Osteoblast (primary cell): ENCODE measurements at regions not wholly inside any gene's neighbourhood (a gene's known extent, or its start where the extent isn't known, plus 50 kb on each side); places are given as distances from the start of the nearest gene placed in this dataset.
"Not testable (repeated sequence)": the region's sequence is repeated elsewhere in the genome, so short reads cannot be mapped to it uniquely, and the experiment has no call there.

ENCODE experiments used
- DNase-seq: peaks from one replicate; pipeline ENCODE4 v3.0.0; 2011; ENCODE audit warnings: low spot score, mixed read lengths; ENCODE audit not compliant: insufficient read length; ENCODE audit errors: missing footprints
- H2AFZ ChIP-seq: 2 replicates; pipeline ENCODE4 v1.6.0; 2011; ENCODE audit warnings: mild to moderate bottlenecking, low read length
- H3K27ac ChIP-seq: 2 replicates; pipeline ENCODE4 v1.5.1; 2011; ENCODE audit warnings: mild to moderate bottlenecking, low read depth, low read length, moderate library complexity
- H3K27me3 ChIP-seq: 2 replicates; pipeline ENCODE4 v1.6.0; 2012; ENCODE audit warnings: mild to moderate bottlenecking, control low read depth, inconsistent platforms, low read length, moderate library complexity; ENCODE audit not compliant: insufficient read depth
- H3K36me3 ChIP-seq: 2 replicates; pipeline ENCODE4 v1.5.1; 2011; ENCODE audit warnings: mild to moderate bottlenecking, low read length, control low read depth, moderate library complexity; ENCODE audit not compliant: insufficient read depth
- H3K4me1 ChIP-seq: 2 replicates; pipeline ENCODE4 v1.5.1; 2011; ENCODE audit warnings: mild to moderate bottlenecking, low read length, control low read depth, moderate library complexity; ENCODE audit not compliant: insufficient read depth
- H3K4me2 ChIP-seq: 2 replicates; pipeline ENCODE4 v1.6.0; 2011; ENCODE audit warnings: mild to moderate bottlenecking, low read length; ENCODE audit not compliant: insufficient read depth
- H3K4me3 ChIP-seq: fragments of 200-600 bp; sonication (generic); 3 replicates; pipeline ENCODE4 v1.5.1; 2012; ENCODE audit warnings: mild to moderate bottlenecking, low read length, inconsistent platforms; ENCODE audit not compliant: insufficient read depth
- H3K79me2 ChIP-seq: 2 replicates; pipeline ENCODE4 v1.6.0; 2012; ENCODE audit warnings: mild to moderate bottlenecking, low read length, control low read depth, inconsistent platforms; ENCODE audit not compliant: insufficient read depth
- H3K9me3 ChIP-seq: 2 replicates; pipeline ENCODE4 v1.5.1; 2011; ENCODE audit warnings: low read depth, low read length, control low read depth
- H4K20me1 ChIP-seq: 2 replicates; pipeline ENCODE4 v1.6.0; 2012; ENCODE audit warnings: mild to moderate bottlenecking, low read length, control low read depth; ENCODE audit not compliant: insufficient read depth
- TF ChIP-seq, protein P1 (sequence below): IDR thresholded peaks from 2 replicates; pipeline ENCODE4 v1.5.1; 2011; ENCODE audit warnings: mild to moderate bottlenecking, low read depth, low read length, moderate library complexity; ENCODE audit errors: extremely low read depth

DNA sequence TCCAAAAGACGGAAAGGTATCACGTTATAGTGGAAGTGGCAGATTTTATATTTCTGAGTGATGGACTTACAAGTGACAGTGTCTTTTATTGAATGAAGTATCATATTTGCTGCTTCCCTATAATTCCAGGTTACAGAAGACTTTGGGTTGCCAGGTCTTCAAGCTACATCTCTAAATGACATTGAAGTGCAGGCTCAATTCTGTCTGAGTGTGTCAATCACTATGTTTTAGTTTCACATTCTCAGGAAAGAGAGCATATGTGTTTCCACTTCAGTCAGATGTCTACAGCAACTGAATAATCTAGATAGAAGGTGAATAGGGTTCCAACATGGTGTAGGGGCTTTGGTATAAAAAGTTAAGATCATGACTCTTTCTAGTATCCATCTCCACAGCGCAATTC is 492.7 kb upstream of the API5 start:
- H3K79me2 ChIP-seq, result no peaks in the 10 kb centered on the region
- H4K20me1 ChIP-seq, result no peaks in the 10 kb centered on the region
- no peak overlapping the region for H2AFZ ChIP-seq
- TF ChIP-seq, protein P1, sequence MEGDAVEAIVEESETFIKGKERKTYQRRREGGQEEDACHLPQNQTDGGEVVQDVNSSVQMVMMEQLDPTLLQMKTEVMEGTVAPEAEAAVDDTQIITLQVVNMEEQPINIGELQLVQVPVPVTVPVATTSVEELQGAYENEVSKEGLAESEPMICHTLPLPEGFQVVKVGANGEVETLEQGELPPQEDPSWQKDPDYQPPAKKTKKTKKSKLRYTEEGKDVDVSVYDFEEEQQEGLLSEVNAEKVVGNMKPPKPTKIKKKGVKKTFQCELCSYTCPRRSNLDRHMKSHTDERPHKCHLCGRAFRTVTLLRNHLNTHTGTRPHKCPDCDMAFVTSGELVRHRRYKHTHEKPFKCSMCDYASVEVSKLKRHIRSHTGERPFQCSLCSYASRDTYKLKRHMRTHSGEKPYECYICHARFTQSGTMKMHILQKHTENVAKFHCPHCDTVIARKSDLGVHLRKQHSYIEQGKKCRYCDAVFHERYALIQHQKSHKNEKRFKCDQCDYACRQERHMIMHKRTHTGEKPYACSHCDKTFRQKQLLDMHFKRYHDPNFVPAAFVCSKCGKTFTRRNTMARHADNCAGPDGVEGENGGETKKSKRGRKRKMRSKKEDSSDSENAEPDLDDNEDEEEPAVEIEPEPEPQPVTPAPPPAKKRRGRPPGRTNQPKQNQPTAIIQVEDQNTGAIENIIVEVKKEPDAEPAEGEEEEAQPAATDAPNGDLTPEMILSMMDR, result no peak
- H3K4me1 ChIP-seq, result no peaks in the 10 kb centered on the region
- no peaks in the 10 kb centered on the region for H3K27me3 ChIP-seq
- H3K9me3 ChIP-seq, result no peaks in the 10 kb centered on the region
- DNase-seq, result no peak
- H3K4me3 ChIP-seq, result no peak overlapping the region
- H3K27ac ChIP-seq, result no peak overlapping the region
- H3K36me3 ChIP-seq, result no peaks in the 10 kb centered on the region
- no peak overlapping the region for H3K4me2 ChIP-seq

DNA sequence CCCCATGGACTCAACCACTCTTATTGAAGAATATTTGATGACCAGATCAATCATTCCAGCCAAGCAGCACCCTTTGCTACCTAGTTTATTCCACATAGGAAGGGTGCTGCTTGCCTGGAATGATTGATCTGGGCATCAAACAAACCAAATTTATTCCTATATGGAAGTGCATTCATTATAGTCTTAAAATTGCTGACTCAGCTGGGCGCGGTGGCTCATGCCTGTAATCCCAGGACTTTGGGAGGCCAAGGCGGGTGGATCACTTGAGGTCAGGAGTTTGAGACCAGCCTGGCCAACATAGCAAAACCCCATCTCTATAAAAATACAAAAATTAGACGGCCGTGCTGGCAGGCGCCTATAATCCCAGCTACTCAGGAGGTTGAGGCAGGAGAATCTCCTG is 489.6 kb upstream of the API5 start:
- not testable (repeated sequence) for H3K4me1 ChIP-seq, H3K27ac ChIP-seq, H4K20me1 ChIP-seq, H3K36me3 ChIP-seq, H3K27me3 ChIP-seq, H3K9me3 ChIP-seq, H2AFZ ChIP-seq, H3K4me3 ChIP-seq, H3K4me2 ChIP-seq, H3K79me2 ChIP-seq
- peak; percentile 58 for DNase-seq

DNA sequence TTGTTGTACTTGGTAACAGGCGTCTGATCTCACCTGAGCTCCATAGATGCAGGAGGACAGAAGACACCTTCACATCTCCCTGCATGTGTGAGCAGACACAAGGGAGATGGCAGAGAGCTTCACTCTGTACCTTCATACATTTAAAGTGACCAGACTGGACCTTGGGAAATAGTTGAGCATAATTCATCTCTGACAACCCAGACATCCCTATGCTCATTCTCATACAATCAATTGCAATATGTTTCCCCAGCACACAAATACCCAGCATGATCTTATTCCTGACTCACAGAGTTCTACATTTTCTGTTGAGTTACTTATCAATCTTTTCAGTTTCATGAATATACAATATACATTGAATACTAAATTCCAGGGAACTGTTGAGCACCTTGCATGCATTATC is 488.2 kb upstream of the API5 start:
- H3K27me3 ChIP-seq, result no peaks in the 10 kb centered on the region
- TF ChIP-seq, protein P1, result no peak
- no peaks in the 10 kb centered on the region for H3K79me2 ChIP-seq
- H3K36me3 ChIP-seq, result no peaks in the 10 kb centered on the region
- no peak overlapping the region for H3K27ac ChIP-seq
- no peaks in the 10 kb centered on the region for H3K4me1 ChIP-seq
- peak; percentile 10 for DNase-seq
- H3K4me2 ChIP-seq, result no peak overlapping the region
- peaks cover 4% of the 10 kb centered on the region for H3K9me3 ChIP-seq
- no peak overlapping the region for H2AFZ ChIP-seq
- H4K20me1 ChIP-seq, result no peaks in the 10 kb centered on the region
- H3K4me3 ChIP-seq, result no peak overlapping the region

DNA sequence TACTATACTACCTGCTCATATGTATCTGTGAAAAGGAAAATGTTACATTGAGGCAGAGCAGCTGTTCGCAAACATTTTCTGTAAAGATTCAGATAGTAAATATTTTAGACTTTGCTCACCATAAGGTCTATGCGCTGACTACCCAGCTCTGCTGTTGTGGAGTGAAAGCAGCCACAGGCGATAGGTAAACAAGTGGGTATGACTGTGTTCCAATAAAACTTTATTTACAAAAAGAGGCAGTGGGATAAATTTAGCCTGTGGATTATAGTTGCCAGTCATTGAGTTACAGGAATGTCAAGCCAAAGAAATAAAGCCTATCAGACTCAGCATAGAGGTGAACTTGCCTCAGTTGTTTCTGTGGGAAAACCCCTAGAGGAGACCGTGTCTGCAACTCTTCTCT is 487.7 kb upstream of the API5 start:
- Histone ChIP-seq H4K20me1 (no peaks in the 10 kb centered on the region), H3K9me3 (peaks cover 4% of the 10 kb centered on the region), H3K4me1 (no peaks in the 10 kb centered on the region), H3K4me3 (no peak overlapping the region), H3K27ac (no peak overlapping the region), H3K27me3 (no peaks in the 10 kb centered on the region), H3K79me2 (no peaks in the 10 kb centered on the region), H2AFZ (no peak overlapping the region), H3K36me3 (no peaks in the 10 kb centered on the region), H3K4me2 (no peak overlapping the region)
- TF ChIP-seq, protein P1, result no peak
- DNase-seq, result no peak

DNA sequence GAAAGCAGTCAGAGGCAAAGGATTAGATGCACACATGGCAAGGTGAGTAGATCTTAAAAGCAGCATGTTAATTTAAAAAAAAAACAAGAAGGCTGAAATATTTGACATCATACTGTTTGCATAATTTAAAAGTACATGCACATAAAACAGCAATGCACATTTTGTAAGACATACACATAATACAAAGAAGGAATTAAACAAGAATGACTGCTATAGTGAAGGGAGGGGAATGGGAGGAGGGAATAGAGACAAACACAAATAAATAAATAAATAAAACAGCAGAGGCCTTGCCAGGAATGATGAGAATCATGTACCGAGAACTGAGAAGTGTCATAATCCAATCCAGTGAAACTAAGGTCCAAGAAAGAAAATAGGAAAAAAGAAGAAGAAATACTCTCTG is 486.2 kb upstream of the API5 start:
- DNase-seq, result no peak
- no peaks in the 10 kb centered on the region for H4K20me1 ChIP-seq
- no peaks in the 10 kb centered on the region for H3K79me2 ChIP-seq
- H2AFZ ChIP-seq, result no peak overlapping the region
- H3K27me3 ChIP-seq, result no peaks in the 10 kb centered on the region
- no peak overlapping the region for H3K4me2 ChIP-seq
- no peak overlapping the region for H3K27ac ChIP-seq
- TF ChIP-seq, protein P1, result no peak
- H3K4me3 ChIP-seq, result no peak overlapping the region
- H3K36me3 ChIP-seq, result no peaks in the 10 kb centered on the region
- no peaks in the 10 kb centered on the region for H3K4me1 ChIP-seq
- peaks cover 4% of the 10 kb centered on the region for H3K9me3 ChIP-seq
